GM21717 (cell line): ENCODE measurements at regions not wholly inside any gene's neighbourhood (a gene's known extent, or its start where the extent isn't known, plus 50 kb on each side); places are given as distances from the start of the nearest gene placed in this dataset.
"Not testable (repeated sequence)": the region's sequence is repeated elsewhere in the genome, so short reads cannot be mapped to it uniquely, and the experiment has no call there.

ENCODE experiments used
- ATAC-seq: cut with Tn5 transposase; IDR thresholded peaks from one replicate; pipeline ENCODE4 v1.9.1; 2021; ENCODE audit warnings: mild to moderate bottlenecking, moderate library complexity; ENCODE audit not compliant: unreplicated experiment

DNA sequence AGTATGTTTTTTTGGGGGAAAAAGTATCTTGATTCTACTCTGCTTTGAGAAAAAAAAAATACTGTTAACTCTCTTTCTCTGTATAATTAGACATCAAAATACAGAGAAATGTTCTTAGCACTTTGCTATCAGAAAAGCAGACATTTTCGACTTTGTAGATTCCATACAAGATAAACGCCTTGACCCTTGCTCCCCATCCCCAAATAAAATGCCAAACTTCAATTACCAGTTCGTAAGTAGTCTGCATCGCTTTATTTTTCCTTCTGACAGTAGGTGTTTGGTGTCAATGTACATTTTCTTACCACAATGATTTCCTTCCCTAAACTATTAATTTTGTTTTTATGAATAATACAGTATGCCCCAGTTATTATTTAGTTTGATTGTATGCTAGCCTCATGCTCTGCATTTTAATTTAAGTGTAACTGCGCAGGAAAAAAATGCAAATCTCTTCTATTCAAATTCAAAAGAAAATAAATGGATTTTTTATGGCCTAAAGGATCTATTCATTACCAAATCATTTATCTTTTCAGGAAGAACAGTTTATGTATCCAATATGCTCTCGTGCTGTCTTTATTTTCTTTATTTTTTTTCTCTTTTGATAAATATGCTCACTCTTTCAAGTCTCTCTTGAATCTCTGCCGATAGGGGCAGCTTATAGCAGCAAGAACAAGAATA, 84.8 kb upstream of the ZNF217 start:
- no peak for ATAC-seq

DNA sequence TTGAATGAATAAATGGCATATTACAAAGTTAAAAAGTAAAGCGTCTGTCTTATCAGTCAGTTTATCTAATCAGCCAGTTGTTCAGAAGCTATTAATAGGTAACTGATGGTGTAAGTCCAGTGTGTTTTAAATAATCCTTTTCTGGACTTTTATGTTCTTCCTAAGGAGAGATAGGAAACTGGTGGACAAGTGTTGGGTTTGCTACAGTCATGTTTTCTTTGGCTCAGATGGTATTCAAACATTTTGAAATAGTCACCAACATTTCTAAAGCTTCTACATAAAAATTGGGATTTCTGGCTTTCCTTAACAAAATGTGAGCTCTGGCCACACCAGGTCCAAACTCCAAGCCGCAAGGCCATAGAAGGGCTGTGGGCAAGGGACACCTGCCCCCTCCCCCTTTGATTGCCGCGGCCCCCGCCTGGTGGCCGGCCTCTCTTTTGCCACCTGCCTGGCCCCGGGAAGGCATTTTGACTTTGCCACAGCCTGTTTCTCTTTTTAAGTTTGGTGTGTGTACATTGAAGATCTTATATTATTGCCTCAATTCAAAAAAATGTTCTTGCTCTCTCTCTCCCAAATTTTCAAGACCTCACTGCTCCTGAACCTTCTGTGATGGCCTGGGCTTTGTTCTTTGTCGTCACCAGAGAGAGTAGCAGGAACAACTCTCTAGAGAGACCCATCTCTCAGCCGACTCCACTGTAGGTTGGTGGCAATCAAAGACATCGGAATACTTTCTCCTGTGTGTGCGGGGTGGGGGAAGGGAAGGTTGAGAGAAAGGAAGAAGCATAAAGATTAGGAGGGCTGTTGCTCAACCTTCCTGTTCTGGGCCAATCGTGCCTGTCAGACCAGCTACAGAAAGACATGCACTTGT, 84.0 kb upstream of the ZNF217 start:
- ATAC-seq: no peak

- no peak for ATAC-seq
These were observed 83.3 kb upstream of the ZNF217 start for GRCh38 chr20:53676987-53677386.

GRCh38 chr20:53676519-53676822, 82.8 kb upstream of the ZNF217 start:
- no peak for ATAC-seq

GRCh38 chr20:53672484-53673129, 79.0 kb upstream of the ZNF217 start:
- no peak for ATAC-seq

- no peak for ATAC-seq
These were observed 77.7 kb upstream of the ZNF217 start for GRCh38 chr20:53671370-53671769.

- not testable (repeated sequence) for ATAC-seq
These were observed 76.1 kb upstream of the ZNF217 start for GRCh38 chr20:53669517-53670313.

- ATAC-seq: no peak
These were observed 75.4 kb upstream of the ZNF217 start for GRCh38 chr20:53668992-53669391.

GRCh38 chr20:53666144-53666543, 72.5 kb upstream of the ZNF217 start:
- no peak for ATAC-seq

GRCh38 chr20:53664121-53664520, 70.5 kb upstream of the ZNF217 start:
- no peak for ATAC-seq

DNA sequence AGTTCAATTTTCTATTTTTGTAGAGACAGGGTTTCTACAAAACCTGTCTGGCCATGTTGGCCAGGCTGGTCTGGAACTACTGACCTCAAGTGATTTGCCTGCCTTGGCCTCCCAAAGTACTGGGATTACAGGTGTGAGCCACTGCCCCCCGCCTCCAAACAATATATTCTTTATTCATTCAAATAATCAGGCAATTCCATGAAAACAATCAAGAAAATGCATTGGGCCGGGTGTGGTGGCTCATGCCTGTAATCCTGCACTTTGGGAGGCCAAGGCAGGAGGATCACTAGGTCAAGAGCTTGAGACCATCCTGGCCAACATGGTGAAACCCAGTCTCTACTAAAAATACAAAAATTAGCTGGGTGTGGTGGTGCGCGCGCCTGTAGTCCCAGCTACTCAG, 69.9 kb upstream of the ZNF217 start:
- ATAC-seq: not testable (repeated sequence)

DNA sequence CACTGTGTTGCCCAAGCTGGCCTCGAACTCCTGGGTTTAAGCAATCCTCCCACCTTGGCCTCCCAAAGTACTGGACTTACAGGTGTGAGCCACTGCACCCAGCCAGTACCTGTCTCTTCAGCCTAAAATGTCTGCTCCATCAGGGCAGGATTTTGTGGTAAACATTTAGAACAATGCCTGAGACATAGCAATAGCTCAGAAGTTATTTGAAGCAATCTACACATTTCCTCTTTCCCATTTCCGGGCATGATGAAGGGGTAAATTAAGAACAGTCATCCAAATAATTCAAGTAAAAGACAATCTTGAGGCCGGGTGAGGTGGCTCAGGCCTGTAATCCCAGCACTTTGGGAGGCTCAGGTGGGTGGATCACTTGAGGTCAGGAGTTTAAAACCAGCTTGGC, 69.0 kb upstream of the ZNF217 start:
- no peak for ATAC-seq

DNA sequence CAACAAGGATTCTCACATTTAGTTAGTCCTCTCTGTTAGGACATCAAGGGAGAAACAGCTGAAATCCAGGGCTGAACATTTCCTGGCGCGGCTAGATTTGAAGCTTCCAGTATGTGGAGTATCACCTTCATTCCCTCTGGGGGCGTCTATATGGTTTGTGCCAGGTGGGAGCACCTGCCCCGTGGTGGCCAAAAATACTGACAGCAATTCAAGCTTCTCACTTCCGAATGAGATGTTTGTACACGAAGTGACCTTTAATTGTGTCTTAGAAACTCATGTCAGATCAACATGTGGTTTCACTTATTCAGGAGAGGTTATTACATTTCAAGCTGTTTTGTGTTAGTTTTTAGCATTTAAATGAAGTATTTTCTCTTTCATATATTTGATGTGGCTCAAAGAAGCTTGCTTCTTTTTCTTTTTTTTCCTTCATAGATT, 67.3 kb upstream of the ZNF217 start:
- ATAC-seq: no peak

DNA sequence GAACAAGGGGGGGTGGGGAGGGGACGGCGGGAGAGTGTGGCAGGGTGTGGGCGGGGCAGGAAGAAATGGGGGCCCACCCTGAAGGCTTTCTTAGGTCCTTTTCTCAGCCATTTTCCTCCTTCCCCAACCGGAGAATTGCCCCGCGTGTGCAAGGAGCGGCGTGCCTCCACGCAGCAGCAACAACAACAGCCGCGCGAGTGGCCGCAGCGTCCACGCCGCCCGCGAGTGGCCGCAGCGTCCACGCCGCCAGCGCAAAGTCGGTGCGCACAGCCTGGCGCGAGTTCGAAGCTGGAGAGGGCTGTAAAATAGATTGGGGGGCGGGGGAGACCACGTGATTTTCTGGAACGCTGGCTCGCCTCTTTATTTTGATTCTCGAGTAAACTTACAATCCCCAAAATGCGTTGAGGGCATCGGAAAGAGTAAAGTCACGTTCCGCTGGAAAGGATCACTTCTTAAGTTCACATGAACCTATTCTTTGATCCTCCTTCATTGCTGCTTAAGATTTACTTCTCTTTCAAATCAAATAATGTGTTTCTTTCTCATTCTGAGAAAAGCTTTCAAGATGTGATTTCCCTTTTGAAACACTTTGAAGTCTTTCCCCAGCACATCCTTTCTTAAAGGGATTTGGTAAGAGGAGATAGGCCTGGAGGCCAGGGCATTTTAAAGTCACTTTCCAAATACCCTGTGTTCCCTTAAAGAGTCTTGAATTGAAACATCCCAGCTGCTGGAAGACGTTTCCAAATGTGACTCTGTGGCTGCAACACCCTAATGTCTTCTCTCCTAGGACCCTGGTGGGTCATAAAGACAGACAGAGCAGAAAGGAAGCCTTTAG, 66.7 kb upstream of the ZNF217 start:
- ATAC-seq: no peak

DNA sequence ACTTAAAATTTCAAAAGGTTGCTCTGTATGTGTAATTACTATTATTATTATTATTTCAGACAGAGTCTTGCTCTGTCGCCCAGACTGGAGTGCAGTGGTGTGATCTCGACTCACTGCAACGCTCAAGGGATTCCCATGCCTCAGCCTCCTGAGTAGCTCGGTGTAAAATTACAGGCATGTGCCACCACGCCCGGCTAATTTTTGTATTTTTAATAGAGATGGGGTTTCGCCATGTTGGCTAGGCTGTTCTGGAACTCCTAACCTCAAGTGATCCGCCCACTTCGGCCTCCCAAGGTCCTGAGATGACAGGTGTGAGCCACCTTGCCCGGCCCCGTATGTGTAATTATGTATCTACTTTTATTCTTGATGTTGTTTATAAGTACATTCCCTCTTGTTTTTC, 65.3 kb upstream of the ZNF217 start:
- no peak for ATAC-seq

GRCh38 chr20:53658322-53658721, 64.7 kb upstream of the ZNF217 start:
- ATAC-seq: no peak

DNA sequence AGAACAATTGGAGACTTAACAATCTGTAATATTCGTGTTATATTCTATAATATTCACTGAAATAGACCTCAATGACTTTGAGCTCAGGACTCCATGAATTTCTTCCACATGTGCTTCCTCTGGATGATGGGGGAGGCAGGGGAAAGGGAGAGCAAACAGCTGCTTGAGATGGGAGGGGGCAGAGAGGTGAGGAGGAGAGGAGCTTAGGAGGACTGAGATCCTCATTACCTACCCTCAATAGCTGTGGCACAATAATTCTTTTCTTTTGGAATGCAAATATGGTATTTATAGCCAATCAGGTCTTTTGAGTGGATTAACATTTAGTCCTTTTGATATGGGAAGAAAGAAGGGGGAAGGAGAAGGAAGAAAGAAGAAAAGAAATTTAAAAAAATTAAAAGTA, 64.1 kb upstream of the ZNF217 start:
- no peak for ATAC-seq

GRCh38 chr20:53657279-53657678, 63.6 kb upstream of the ZNF217 start:
- no peak for ATAC-seq

DNA sequence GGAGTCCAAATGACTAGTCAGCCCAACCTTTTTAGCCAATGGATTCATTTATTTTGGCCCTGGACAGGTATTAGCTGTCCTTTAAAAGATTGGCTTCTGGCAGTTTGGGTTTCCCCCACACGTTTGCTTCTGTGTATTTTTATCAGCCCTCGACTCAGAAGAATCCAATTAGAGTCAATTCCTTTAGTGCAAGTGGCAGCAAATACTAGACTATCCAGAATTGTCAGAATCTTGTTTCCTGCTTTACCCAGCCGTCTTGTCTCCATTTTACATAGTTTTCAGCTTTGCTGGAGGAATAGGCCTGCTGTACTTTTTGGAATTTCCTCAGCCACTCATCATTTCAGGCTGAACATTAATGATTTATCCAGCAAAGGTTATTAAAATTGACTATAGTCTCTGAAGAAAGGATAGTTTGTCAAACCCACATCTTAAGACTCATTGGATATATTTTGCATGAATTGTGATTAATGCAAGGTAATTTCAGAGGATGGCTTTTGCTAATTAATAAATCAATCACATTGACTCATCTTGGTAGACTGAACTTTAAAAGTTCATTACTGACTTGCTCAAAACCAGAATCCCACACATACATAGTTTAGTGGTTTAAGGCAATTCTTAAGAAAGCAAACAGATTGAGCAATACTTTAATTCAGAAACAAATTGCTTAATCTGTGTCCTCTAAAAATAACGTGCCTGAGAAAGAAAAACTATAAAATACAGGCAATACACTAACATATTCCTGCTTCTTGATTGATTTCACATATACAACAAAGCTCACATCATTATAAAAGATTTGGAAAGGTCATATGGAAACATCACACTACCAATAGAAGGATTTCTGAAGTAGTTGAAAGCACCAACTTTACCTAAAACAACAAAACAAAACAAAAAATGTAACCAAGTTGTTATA, 62.9 kb upstream of the ZNF217 start:
- no peak for ATAC-seq
